Panc1 (cell line): ENCODE measurements at regions not wholly inside any gene's neighbourhood (a gene's known extent, or its start where the extent isn't known, plus 50 kb on each side); places are given as distances from the start of the nearest gene placed in this dataset.

Source experiments
- ATAC-seq: fragments of 200-7000 bp; cut with Tn5 transposase; 2 replicates; pipeline ENCODE4 v1.9.1; 2020; ENCODE audit warnings: mild to moderate bottlenecking, moderate library complexity
- BruUV-seq: library from RNA; stranded (reverse); fragments of 400-500 nt; replicated peaks from 2 replicates; lab custom pipeline; 2021; lab: Mats Ljungman, UMichigan
- CTCF ChIA-PET: fragments of 300-600 bp; sonication (Branson Sonifier 250); formaldehyde crosslinking; loops from one replicate; lab custom pipeline; 2022; ENCODE audit warnings: antibody characterized with exemption; lab: Charles Lee
- POLR2A ChIA-PET: fragments of 300-600 bp; sonication (Branson Sonifier 250); formaldehyde crosslinking; loops from one replicate; lab custom pipeline; 2022; ENCODE audit warnings: antibody characterized with exemption; lab: Charles Lee
- DNase-seq: peaks from one replicate; pipeline ENCODE4 v3.0.0-alpha.2; 2010; ENCODE audit warnings: low read depth, low spot score
- H3K27ac ChIP-seq: 2 replicates; pipeline ENCODE4 v1.5.1; 2011; ENCODE audit warnings: mild to moderate bottlenecking, low read length, inconsistent platforms
- H3K27me3 ChIP-seq: fragments of 200-500 bp; sonication (Bioruptor generic); 2 replicates; pipeline ENCODE4 v1.6.0; 2014; ENCODE audit warnings: low read length, inconsistent platforms; ENCODE audit not compliant: control insufficient read depth, insufficient read depth
- H3K36me3 ChIP-seq: fragments of 200-500 bp; sonication (Bioruptor generic); 2 replicates; pipeline ENCODE4 v1.5.1; 2014; ENCODE audit warnings: inconsistent platforms, mild to moderate bottlenecking, low read length, moderate library complexity; ENCODE audit not compliant: control insufficient read depth, insufficient read depth
- H3K4me1 ChIP-seq: 2 replicates; pipeline ENCODE4 v1.5.1; 2011; ENCODE audit warnings: inconsistent platforms, mild to moderate bottlenecking, low read length, moderate library complexity; ENCODE audit not compliant: control insufficient read depth, insufficient read depth
- H3K4me3 ChIP-seq, 2 experiments: 2 replicates each; pipeline ENCODE4 v1.5.1; 2011 to 2012; ENCODE audit warnings: low read depth in 2 of 2, low read length in 2 of 2, mild to moderate bottlenecking in 2 of 2, inconsistent platforms in 1 of 2, moderate library complexity in 1 of 2
- H3K9me3 ChIP-seq: fragments of 200-500 bp; sonication (Bioruptor generic); 2 replicates; pipeline ENCODE4 v1.5.1; 2014; ENCODE audit warnings: low read depth, mild to moderate bottlenecking, inconsistent platforms, low read length, moderate library complexity; ENCODE audit not compliant: control insufficient read depth, insufficient read depth
- POLR2AphosphoS5 ChIP-seq: IDR thresholded peaks from 2 replicates; pipeline ENCODE4 v1.6.1; 2012; ENCODE audit warnings: mild to moderate bottlenecking, low read depth, low read length, moderate library complexity
- SIN3A ChIP-seq: IDR thresholded peaks from 2 replicates; pipeline ENCODE4 v1.6.1; 2012; ENCODE audit warnings: low read depth, mild to moderate bottlenecking, low read length, moderate library complexity, borderline replicate concordance; ENCODE audit not compliant: insufficient read depth
- TCF7L2 ChIP-seq: IDR thresholded peaks from 2 replicates; pipeline ENCODE4 v1.6.1; 2011; ENCODE audit warnings: mild to moderate bottlenecking, low read depth, low read length, inconsistent platforms
- in situ Hi-C: cut with HindIII; loops from 2 replicates; pipeline ENCODE4 v1.10.0; 2016; ENCODE audit warnings: low sequenced_read_pairs, low pct_unique_long_range_greater_than_20kb
- intact Hi-C: fragments of 100-400 bp; cut with micrococcal nuclease; formaldehyde crosslinking; loops from one replicate; pipeline ENCODE4 v1.10.0; 2022; ENCODE audit not compliant: unreplicated experiment
- TF ChIP-seq, protein P1 (sequence below), 2 experiments: IDR thresholded peaks; 2 replicates each; pipeline ENCODE4 v1.6.1; 2011 to 2012; ENCODE audit warnings: low read depth in 2 of 2, control low read depth in 1 of 2, low read length in 1 of 2, mild to moderate bottlenecking in 1 of 2, moderate library complexity in 1 of 2; ENCODE audit not compliant: insufficient read depth in 1 of 2
- TF ChIP-seq, protein P2 (sequence below): fragments of 450-650 bp; IDR thresholded peaks from 2 replicates; pipeline ENCODE4 v1.5.1; 2017; ENCODE audit warnings: mild to moderate bottlenecking

DNA sequence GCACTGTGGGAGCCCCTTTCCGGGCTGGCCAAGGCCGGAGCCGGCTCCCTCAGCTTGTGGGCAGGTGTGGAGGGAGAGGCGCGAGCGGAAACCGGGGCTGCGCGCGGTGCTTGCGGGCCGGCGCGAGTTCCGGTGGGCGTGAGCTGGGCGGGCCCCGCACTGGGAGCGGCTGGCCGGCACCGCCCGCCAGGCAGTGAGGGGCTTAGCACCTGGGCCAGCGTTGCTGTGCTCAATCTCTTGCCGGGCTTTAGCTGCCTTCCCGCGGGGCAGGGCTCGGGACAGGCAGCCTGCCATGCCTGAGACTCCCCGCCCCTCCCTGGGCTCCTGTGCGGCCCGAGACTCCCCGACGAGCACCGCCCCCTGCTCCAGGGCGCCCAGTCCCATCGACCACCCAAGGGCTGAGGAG is 405.2 kb upstream of the PRR20A start:
- Histone ChIP-seq H3K4me1 (no peaks in the 10 kb centered on the region), H3K36me3 (no peaks in the 10 kb centered on the region), H3K4me3 (no peak overlapping the region), H3K27me3 (no peaks in the 10 kb centered on the region), H3K27ac (no peak overlapping the region), H3K9me3 (no peaks in the 10 kb centered on the region)
- TF ChIP-seq POLR2AphosphoS5 (no peak), TCF7L2 (no peak), SIN3A (no peak)
- TF ChIP-seq, protein P1, sequence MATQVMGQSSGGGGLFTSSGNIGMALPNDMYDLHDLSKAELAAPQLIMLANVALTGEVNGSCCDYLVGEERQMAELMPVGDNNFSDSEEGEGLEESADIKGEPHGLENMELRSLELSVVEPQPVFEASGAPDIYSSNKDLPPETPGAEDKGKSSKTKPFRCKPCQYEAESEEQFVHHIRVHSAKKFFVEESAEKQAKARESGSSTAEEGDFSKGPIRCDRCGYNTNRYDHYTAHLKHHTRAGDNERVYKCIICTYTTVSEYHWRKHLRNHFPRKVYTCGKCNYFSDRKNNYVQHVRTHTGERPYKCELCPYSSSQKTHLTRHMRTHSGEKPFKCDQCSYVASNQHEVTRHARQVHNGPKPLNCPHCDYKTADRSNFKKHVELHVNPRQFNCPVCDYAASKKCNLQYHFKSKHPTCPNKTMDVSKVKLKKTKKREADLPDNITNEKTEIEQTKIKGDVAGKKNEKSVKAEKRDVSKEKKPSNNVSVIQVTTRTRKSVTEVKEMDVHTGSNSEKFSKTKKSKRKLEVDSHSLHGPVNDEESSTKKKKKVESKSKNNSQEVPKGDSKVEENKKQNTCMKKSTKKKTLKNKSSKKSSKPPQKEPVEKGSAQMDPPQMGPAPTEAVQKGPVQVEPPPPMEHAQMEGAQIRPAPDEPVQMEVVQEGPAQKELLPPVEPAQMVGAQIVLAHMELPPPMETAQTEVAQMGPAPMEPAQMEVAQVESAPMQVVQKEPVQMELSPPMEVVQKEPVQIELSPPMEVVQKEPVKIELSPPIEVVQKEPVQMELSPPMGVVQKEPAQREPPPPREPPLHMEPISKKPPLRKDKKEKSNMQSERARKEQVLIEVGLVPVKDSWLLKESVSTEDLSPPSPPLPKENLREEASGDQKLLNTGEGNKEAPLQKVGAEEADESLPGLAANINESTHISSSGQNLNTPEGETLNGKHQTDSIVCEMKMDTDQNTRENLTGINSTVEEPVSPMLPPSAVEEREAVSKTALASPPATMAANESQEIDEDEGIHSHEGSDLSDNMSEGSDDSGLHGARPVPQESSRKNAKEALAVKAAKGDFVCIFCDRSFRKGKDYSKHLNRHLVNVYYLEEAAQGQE (IDR thresholded peaks at IDR 0.05; ENCODE audit: insufficient read depth in 1 of 2, low read depth in 2 of 2, low read length in 1 of 2), result no peak
- TF ChIP-seq, protein P2, sequence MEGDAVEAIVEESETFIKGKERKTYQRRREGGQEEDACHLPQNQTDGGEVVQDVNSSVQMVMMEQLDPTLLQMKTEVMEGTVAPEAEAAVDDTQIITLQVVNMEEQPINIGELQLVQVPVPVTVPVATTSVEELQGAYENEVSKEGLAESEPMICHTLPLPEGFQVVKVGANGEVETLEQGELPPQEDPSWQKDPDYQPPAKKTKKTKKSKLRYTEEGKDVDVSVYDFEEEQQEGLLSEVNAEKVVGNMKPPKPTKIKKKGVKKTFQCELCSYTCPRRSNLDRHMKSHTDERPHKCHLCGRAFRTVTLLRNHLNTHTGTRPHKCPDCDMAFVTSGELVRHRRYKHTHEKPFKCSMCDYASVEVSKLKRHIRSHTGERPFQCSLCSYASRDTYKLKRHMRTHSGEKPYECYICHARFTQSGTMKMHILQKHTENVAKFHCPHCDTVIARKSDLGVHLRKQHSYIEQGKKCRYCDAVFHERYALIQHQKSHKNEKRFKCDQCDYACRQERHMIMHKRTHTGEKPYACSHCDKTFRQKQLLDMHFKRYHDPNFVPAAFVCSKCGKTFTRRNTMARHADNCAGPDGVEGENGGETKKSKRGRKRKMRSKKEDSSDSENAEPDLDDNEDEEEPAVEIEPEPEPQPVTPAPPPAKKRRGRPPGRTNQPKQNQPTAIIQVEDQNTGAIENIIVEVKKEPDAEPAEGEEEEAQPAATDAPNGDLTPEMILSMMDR, result no peak
- BruUV-seq, result no TSS peak
- ATAC-seq, result no peak
- in situ Hi-C loops (no loop called here), intact Hi-C loops (no loop called here)
- POLR2A ChIA-PET, result no interaction called here
- CTCF ChIA-PET, result no interaction called here
- no peak for DNase-seq

DNA sequence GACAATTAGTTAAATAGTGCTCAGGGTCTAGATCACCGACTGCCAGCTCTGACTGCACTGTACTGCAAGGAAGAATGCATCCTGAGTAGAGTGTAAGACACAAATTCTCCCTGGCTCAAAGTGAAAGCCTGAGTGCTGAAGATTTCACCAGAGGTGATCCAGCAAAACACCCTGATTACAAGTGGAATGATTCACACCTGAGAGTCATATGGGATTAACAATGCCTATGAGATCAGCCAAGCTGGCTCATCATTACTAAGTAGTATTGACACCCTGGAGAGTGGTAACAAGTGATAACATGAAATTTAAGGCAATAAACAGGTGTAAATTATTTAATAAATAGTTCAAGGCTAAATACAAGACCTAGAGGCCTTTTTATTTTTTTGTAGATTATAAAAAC is 403.8 kb upstream of the PRR20A start:
- H3K27me3 ChIP-seq, result no peaks in the 10 kb centered on the region
- H3K9me3 ChIP-seq, result no peaks in the 10 kb centered on the region
- POLR2A ChIA-PET, result no interaction called here
- DNase-seq (no peak), ATAC-seq (no peak)
- no peak overlapping the region for H3K4me3 ChIP-seq
- CTCF ChIA-PET, result no interaction called here
- in situ Hi-C loops, result no loop called here
- no peaks in the 10 kb centered on the region for H3K4me1 ChIP-seq
- no peak overlapping the region for H3K27ac ChIP-seq
- TF ChIP-seq, protein P2, result no peak
- no peak for TF ChIP-seq TCF7L2
- TF ChIP-seq POLR2AphosphoS5, result no peak
- TF ChIP-seq SIN3A, result no peak
- TF ChIP-seq, protein P1 (IDR thresholded peaks at IDR 0.05; ENCODE audit: insufficient read depth in 1 of 2, low read depth in 2 of 2, low read length in 1 of 2), result no peak
- intact Hi-C loops, result no loop called here
- H3K36me3 ChIP-seq, result no peaks in the 10 kb centered on the region
- no TSS peak for BruUV-seq
